A549 (cell line): ENCODE measurements at regions not wholly inside any gene's neighbourhood (a gene's known extent, or its start where the extent isn't known, plus 50 kb on each side); places are given as distances from the start of the nearest gene placed in this dataset.

Experiments used
- ATAC-seq, 2 experiments: fragments of 200-7000 bp in 1 of 2; fragments of >200 bp in 1 of 2; cut with Nextera tagmentation in 1 of 2; cut with Tn5 transposase in 1 of 2; 3 replicates each; pipeline versions ENCODE4 v1.8.0 to v1.9.1; 2018 to 2020; ENCODE audit warnings: mild to moderate bottlenecking in 1 of 2, moderate library complexity in 1 of 2
- CTCF ChIA-PET: fragments of 300-600 bp; sonication (Branson Sonifier 250); formaldehyde crosslinking; extraction: SDS; loops from one replicate; lab custom pipeline; 2021; ENCODE audit warnings: antibody characterized with exemption, inconsistent platforms; lab: Yijun Ruan, JAX
- POLR2A ChIA-PET: fragments of 350-600 bp; formaldehyde crosslinking; extraction: SDS; loops from one replicate; lab custom pipeline; 2021; ENCODE audit warnings: antibody characterized with exemption, inconsistent platforms; lab: Yijun Ruan, JAX
- DNase-seq, 2 experiments: peaks; one replicate each; pipeline versions ENCODE4 v3.0.0 to v3.0.0-alpha.2; 2011 to 2016; ENCODE audit warnings: low read depth in 1 of 2, low spot score in 1 of 2
- FAIRE-seq: peaks from 2 replicates; lab custom pipeline; 2011; peaks lifted over from hg19 to GRCh38; lab: Jason Lieb, UNC
- H3K27ac ChIP-seq, 2 experiments: fragments of >200 bp; sonication (Bioruptor Twin); formaldehyde crosslinking; 3 replicates each; pipeline ENCODE4 v1.5.1; 2016 to 2017
- H3K4me1 ChIP-seq: fragments of >200 bp; sonication (Bioruptor Twin); formaldehyde crosslinking; 3 replicates; pipeline ENCODE4 v1.6.1; 2016
- H3K4me2 ChIP-seq: fragments of >200 bp; sonication (Bioruptor Twin); formaldehyde crosslinking; 3 replicates; pipeline ENCODE4 v1.6.1; 2016
- H3K4me3 ChIP-seq: fragments of >200 bp; sonication (Bioruptor Twin); formaldehyde crosslinking; 3 replicates; pipeline ENCODE4 v1.5.1; 2016
- H3K9me3 ChIP-seq: fragments of >200 bp; sonication (Bioruptor Twin); formaldehyde crosslinking; 3 replicates; pipeline ENCODE4 v1.6.1; 2016
- BHLHE40 ChIP-seq: IDR thresholded peaks from 2 replicates; pipeline ENCODE4 v1.6.1; 2012; ENCODE audit warnings: low read depth, low read length, inconsistent platforms
- CBX8 ChIP-seq: fragments of 200-600 bp; sonication (generic); IDR thresholded peaks from 2 replicates; pipeline ENCODE4 v1.6.1; 2016
- FOSB ChIP-seq: fragments of 250-450 bp; sonication (Bioruptor Pico); IDR thresholded peaks from 2 replicates; pipeline ENCODE4 v1.5.0; 2020; ENCODE audit warnings: mild to moderate bottlenecking, moderate library complexity
- FOXS1 ChIP-seq: fragments of 250-450 bp; sonication (Bioruptor Pico); IDR thresholded peaks from 2 replicates; pipeline ENCODE4 v1.5.0; 2020; ENCODE audit warnings: mild to moderate bottlenecking, moderate library complexity
- HDAC2 ChIP-seq: fragments of 200-600 bp; sonication (generic); IDR thresholded peaks from 2 replicates; pipeline ENCODE4 v1.6.1; 2016
- HOXB5 ChIP-seq: fragments of 250-450 bp; sonication (Bioruptor Pico); IDR thresholded peaks from 2 replicates; pipeline ENCODE4 v1.5.0; 2020; ENCODE audit warnings: mild to moderate bottlenecking, moderate library complexity
- JUN ChIP-seq, 2 experiments: fragments of >200 bp; sonication (Bioruptor Twin); formaldehyde crosslinking; IDR thresholded peaks; 2 replicates in 1 of 2; 3 replicates in 1 of 2; pipeline ENCODE4 v1.6.1; 2016 to 2017
- KDM1A ChIP-seq: fragments of 200-600 bp; sonication (generic); IDR thresholded peaks from 2 replicates; pipeline ENCODE4 v1.6.1; 2016; ENCODE audit warnings: low read depth, mild to moderate bottlenecking
- MAFK ChIP-seq: fragments of 450-650 bp; IDR thresholded peaks from 2 replicates; pipeline ENCODE4 v1.6.1; 2014; ENCODE audit not compliant: partially characterized antibody
- MYC ChIP-seq: IDR thresholded peaks from 2 replicates; pipeline ENCODE4 v1.6.1; 2012; ENCODE audit warnings: mild to moderate bottlenecking, inconsistent platforms, low read length, improper control_type of control experiment, borderline replicate concordance
- NR3C1 ChIP-seq: fragments of >200 bp; sonication (Bioruptor Twin); formaldehyde crosslinking; IDR thresholded peaks from 3 replicates; pipeline ENCODE4 v1.6.1; 2017
- PHF8 ChIP-seq: fragments of 200-600 bp; sonication (generic); IDR thresholded peaks from 2 replicates; pipeline ENCODE4 v1.6.1; 2016; ENCODE audit warnings: low read depth, mild to moderate bottlenecking, antibody characterized with exemption, moderate library complexity, borderline replicate concordance
- POLR2A ChIP-seq: IDR thresholded peaks from 2 replicates; pipeline ENCODE4 v1.6.1; 2012; ENCODE audit warnings: mild to moderate bottlenecking, low read length
- RCOR1 ChIP-seq: fragments of 150-350 bp; IDR thresholded peaks from 2 replicates; pipeline ENCODE4 v1.6.1; 2014; ENCODE audit warnings: antibody characterized with exemption, low read length, low read depth
- RFX5 ChIP-seq: fragments of 450-650 bp; IDR thresholded peaks from 2 replicates; pipeline ENCODE4 v1.7.1; 2014; ENCODE audit warnings: antibody characterized with exemption, mild to moderate bottlenecking, moderate library complexity
- RNF2 ChIP-seq: fragments of 200-600 bp; sonication (generic); IDR thresholded peaks from 2 replicates; pipeline ENCODE4 v1.6.1; 2016; ENCODE audit warnings: low read depth, mild to moderate bottlenecking, antibody characterized with exemption, moderate library complexity, borderline replicate concordance
- SREBF2 ChIP-seq: fragments of 450-650 bp; IDR thresholded peaks from 2 replicates; pipeline ENCODE4 v1.6.1; 2014; ENCODE audit warnings: mild to moderate bottlenecking, moderate library complexity
- TFCP2L1 ChIP-seq: fragments of 250-450 bp; sonication (Bioruptor Pico); IDR thresholded peaks from 2 replicates; pipeline ENCODE4 v1.5.0; 2021; ENCODE audit warnings: mild to moderate bottlenecking
- ZC3H11A ChIP-seq: fragments of 450-650 bp; IDR thresholded peaks from 2 replicates; pipeline ENCODE4 v1.6.1; 2014; ENCODE audit warnings: antibody characterized with exemption, mild to moderate bottlenecking
- ZSCAN20 ChIP-seq: fragments of 250-450 bp; sonication (Bioruptor Pico); IDR thresholded peaks from 2 replicates; pipeline ENCODE4 v1.8.0; 2022; ENCODE audit warnings: mild to moderate bottlenecking, moderate library complexity
- WGBS: methylation state at CpG from one replicate; pipeline ENCODE4 v1.1.6; 2017; ENCODE audit errors: missing lambda C conversion rate; 5-methylcytosine and 5-hydroxymethylcytosine counted together
- TF ChIP-seq, protein P1 (sequence below): fragments of 200-600 bp; sonication (generic); IDR thresholded peaks from 2 replicates; pipeline ENCODE4 v1.6.1; 2016; ENCODE audit warnings: antibody characterized with exemption, mild to moderate bottlenecking, moderate library complexity
- TF ChIP-seq, protein P2 (sequence below): IDR thresholded peaks from 2 replicates; pipeline ENCODE4 v1.6.1; 2012
- TF ChIP-seq, protein P3 (sequence below): IDR thresholded peaks from 2 replicates; pipeline ENCODE4 v1.6.1; 2012

DNA sequence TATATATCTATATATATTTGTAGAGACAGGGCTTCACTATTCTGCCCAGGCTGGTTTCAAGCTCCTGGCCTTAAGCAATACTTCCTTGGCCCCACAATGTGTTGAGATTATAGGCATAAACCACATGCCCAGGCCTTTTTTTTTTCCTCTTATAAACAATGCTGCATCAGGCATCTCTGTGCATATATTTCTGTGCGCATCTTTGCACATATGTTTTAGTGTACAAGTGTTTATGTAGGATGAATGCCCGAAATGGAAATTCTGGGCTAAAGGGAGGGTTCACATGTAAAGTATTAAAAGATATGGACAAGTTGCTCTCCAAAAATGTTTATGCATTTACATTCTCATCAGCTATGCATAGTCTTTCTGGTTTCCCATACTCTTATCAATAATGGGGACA lies 183.2 kb upstream of the SPRED2 start:
- no peak overlapping the region for H3K27ac ChIP-seq
- TF ChIP-seq, protein P1, sequence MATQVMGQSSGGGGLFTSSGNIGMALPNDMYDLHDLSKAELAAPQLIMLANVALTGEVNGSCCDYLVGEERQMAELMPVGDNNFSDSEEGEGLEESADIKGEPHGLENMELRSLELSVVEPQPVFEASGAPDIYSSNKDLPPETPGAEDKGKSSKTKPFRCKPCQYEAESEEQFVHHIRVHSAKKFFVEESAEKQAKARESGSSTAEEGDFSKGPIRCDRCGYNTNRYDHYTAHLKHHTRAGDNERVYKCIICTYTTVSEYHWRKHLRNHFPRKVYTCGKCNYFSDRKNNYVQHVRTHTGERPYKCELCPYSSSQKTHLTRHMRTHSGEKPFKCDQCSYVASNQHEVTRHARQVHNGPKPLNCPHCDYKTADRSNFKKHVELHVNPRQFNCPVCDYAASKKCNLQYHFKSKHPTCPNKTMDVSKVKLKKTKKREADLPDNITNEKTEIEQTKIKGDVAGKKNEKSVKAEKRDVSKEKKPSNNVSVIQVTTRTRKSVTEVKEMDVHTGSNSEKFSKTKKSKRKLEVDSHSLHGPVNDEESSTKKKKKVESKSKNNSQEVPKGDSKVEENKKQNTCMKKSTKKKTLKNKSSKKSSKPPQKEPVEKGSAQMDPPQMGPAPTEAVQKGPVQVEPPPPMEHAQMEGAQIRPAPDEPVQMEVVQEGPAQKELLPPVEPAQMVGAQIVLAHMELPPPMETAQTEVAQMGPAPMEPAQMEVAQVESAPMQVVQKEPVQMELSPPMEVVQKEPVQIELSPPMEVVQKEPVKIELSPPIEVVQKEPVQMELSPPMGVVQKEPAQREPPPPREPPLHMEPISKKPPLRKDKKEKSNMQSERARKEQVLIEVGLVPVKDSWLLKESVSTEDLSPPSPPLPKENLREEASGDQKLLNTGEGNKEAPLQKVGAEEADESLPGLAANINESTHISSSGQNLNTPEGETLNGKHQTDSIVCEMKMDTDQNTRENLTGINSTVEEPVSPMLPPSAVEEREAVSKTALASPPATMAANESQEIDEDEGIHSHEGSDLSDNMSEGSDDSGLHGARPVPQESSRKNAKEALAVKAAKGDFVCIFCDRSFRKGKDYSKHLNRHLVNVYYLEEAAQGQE: no peak
- TF ChIP-seq FOXS1 (CRISPR knock-in tag): no peak
- TF ChIP-seq PHF8: no peak
- no peak for TF ChIP-seq RCOR1
- TF ChIP-seq CBX8: no peak
- TF ChIP-seq RNF2: no peak
- no peak for TF ChIP-seq NR3C1
- TF ChIP-seq HDAC2: no peak
- no peak for TF ChIP-seq MYC
- no peak for TF ChIP-seq ZC3H11A
- no peak for FAIRE-seq
- no peak overlapping the region for H3K4me2 ChIP-seq
- H3K9me3 ChIP-seq: no peaks in the 10 kb centered on the region
- 62% methylated on average over 2 of the region's 2 CpGs for WGBS
- no peak overlapping the region for H3K4me3 ChIP-seq
- DNase-seq: no peak
- CTCF ChIA-PET: interaction anchor here (0.9 kb wide), 2 partner anchors 23 to 25 kb away, joined by 3 read pairs; no protein-coding TSS in a partner anchor
- no peak for ATAC-seq
- no peaks in the 10 kb centered on the region; the same call in 2 of the 3 replicates for H3K4me1 ChIP-seq
- POLR2A ChIA-PET: no interaction called here

DNA sequence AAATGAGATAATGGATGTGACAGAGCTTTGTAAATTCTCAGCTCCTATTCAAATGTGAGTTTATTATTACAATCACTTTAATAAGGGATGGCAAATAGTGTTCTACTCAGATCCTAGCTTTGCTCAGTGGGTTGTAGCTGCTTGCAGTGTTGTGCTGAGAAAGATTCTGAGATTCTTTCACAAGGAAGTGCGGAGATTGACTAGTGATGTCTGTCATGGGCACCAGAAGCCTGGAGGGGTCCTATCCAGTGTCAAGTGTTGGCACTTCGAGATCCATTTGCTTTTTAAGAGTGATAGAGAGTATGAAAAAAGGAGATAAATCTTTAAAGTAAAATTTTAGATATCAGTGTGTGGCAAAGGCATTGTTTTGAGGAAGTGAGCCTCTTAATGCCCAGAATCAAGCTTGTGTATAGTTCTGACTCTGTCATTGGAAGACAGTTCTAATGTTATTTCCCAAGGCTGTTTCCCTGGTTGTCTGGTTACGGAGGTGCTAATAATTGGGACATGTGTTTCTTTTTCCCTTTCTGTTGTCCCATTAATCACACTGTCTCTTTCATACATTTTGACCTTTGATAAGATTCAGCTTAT lies 181.7 kb upstream of the SPRED2 start:
- Histone ChIP-seq H3K4me3 (no peak overlapping the region), H3K4me1 (no peaks in the 10 kb centered on the region; the same call in 2 of the 3 replicates), H3K27ac (no peak overlapping the region), H3K9me3 (no peaks in the 10 kb centered on the region), H3K4me2 (no peak overlapping the region)
- no peak for ATAC-seq
- 57% methylated on average over 3 of the region's 3 CpGs for WGBS
- CTCF ChIA-PET: interaction anchor here (0.8 kb wide), 1 partner anchor 40 kb away, joined by 4 read pairs; no protein-coding TSS in a partner anchor
- POLR2A ChIA-PET: no interaction called here
- TF ChIP-seq, protein P2, sequence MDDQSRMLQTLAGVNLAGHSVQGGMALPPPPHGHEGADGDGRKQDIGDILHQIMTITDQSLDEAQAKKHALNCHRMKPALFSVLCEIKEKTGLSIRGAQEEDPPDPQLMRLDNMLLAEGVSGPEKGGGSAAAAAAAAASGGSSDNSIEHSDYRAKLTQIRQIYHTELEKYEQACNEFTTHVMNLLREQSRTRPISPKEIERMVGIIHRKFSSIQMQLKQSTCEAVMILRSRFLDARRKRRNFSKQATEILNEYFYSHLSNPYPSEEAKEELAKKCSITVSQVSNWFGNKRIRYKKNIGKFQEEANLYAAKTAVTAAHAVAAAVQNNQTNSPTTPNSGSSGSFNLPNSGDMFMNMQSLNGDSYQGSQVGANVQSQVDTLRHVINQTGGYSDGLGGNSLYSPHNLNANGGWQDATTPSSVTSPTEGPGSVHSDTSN: no peak
- TF ChIP-seq POLR2A: no peak
- no peak for TF ChIP-seq BHLHE40
- TF ChIP-seq FOSB: no peak
- no peak for TF ChIP-seq RFX5
- no peak for TF ChIP-seq ZSCAN20 (CRISPR knock-in tag)
- TF ChIP-seq SREBF2: no peak
- TF ChIP-seq RNF2: no peak
- no peak for TF ChIP-seq KDM1A
- TF ChIP-seq, protein P1: no peak
- TF ChIP-seq, protein P3, sequence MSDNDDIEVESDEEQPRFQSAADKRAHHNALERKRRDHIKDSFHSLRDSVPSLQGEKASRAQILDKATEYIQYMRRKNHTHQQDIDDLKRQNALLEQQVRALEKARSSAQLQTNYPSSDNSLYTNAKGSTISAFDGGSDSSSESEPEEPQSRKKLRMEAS: no peak
- TF ChIP-seq HOXB5 (CRISPR knock-in tag): no peak
- TF ChIP-seq NR3C1: no peak
- no peak for TF ChIP-seq TFCP2L1 (CRISPR knock-in tag)
- no peak for TF ChIP-seq MYC
- TF ChIP-seq MAFK: no peak
- TF ChIP-seq JUN (IDR thresholded peaks at IDR 0.05): no peak
- no peak for DNase-seq
- no peak for FAIRE-seq
